GM10266 (cell line): ENCODE measurements at regions not wholly inside any gene's neighbourhood (a gene's known extent, or its start where the extent isn't known, plus 50 kb on each side); places are given as distances from the start of the nearest gene placed in this dataset.
"Not testable (repeated sequence)": the region's sequence is repeated elsewhere in the genome, so short reads cannot be mapped to it uniquely, and the experiment has no call there.

Experiments
- DNase-seq: peaks from one replicate; pipeline ENCODE4 v3.0.0; 2012; ENCODE audit errors: extremely low spot score
- TF ChIP-seq, protein P1 (sequence below): IDR thresholded peaks from 2 replicates; pipeline ENCODE4 v1.5.1; 2012; ENCODE audit warnings: mild to moderate bottlenecking, low read depth; ENCODE audit not compliant: control insufficient read depth, insufficient read depth; ENCODE audit errors: missing control alignments

DNA sequence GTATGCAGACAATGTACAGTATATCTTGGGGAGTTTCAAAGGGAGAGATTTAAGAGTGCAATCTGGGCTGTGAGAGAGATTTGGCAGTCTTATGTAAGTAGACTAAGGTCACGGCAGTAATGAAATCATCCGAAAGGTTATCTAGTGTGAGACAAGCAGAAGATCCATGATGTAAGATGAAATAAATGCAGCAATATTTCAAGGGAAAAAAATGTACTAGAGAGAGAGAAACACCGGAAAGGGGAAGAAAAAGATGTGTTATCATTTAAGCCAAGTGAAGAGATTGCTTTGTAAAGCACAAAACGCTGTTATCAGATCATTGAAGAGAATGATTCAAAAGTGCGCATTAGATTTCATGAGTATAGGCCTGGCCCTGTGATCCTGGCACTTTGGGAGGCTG, 88.4 kb upstream of the GUCY1A1 start:
- DNase-seq = no peak
- TF ChIP-seq, protein P1, sequence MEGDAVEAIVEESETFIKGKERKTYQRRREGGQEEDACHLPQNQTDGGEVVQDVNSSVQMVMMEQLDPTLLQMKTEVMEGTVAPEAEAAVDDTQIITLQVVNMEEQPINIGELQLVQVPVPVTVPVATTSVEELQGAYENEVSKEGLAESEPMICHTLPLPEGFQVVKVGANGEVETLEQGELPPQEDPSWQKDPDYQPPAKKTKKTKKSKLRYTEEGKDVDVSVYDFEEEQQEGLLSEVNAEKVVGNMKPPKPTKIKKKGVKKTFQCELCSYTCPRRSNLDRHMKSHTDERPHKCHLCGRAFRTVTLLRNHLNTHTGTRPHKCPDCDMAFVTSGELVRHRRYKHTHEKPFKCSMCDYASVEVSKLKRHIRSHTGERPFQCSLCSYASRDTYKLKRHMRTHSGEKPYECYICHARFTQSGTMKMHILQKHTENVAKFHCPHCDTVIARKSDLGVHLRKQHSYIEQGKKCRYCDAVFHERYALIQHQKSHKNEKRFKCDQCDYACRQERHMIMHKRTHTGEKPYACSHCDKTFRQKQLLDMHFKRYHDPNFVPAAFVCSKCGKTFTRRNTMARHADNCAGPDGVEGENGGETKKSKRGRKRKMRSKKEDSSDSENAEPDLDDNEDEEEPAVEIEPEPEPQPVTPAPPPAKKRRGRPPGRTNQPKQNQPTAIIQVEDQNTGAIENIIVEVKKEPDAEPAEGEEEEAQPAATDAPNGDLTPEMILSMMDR = no peak

GRCh38 chr4:155574329-155574728, 92.3 kb upstream of the GUCY1A1 start:
- not testable (repeated sequence) for DNase-seq

GRCh38 chr4:155573126-155573525, 93.5 kb upstream of the GUCY1A1 start:
- TF ChIP-seq, protein P1 = no peak
- no peak for DNase-seq

DNA sequence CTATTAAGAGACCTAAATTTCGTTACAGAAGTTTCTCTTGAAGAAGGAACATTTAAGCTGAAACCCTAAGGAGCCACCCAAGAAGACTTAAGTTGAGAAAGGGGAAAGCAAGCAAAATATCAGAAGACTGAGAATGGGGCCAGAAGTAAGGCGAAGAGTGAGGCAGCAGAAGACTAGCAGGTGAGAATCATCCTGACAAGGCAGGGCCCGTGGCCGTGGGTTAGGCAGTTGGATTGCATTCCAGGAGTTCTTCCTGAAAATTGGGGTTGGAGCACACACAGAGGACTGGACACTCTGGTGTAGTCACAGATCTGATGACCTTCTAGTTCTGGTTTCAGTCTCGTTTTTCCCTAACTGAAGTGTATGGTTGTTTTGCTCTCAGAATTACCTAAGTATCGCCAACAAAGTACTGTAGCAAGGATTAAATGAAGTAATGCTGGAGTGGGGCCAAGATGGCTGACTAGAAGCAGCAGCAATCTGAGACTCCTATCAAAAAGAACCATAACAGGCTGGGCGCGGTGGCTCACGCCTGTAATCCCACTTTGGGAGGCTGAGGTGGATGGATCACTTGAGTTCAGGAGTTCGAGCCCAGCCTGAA, 94.4 kb upstream of the GUCY1A1 start:
- DNase-seq = no peak
- TF ChIP-seq, protein P1 = no peak

DNA sequence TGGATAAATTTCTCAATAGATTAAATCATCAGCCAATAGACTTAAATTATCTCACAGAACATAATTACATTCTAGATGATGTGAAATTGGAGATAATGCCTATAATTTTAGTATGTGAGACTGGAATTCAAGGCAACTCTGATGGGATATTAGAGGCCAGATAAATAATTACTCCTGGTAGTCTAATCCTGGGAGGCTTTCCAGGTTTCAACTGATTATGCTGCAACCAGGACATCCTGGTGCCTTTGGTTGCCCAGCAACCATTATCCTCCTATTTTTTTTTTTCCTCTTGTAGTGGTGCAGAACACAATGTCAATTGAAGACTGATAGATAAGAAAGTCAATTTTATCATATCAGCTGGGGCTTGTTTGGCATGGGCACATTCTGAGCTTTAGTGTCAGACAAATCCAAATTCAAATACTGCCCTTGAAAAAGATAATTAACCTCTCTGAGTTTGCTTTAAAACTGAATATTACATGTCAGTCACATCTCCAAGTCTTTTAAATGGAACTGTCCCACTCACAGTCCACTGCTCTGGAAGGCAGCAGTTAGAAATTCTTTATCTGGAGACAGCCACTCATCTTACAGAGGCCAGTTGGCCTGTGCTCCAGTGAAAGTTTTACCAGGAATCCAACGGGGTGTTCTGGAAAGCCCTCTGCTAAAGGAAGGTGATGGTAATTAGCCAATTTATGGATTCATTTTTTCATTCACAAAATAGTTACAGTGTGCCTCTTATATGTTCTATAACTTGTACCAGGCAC, 95.3 kb upstream of the GUCY1A1 start:
- TF ChIP-seq, protein P1 = no peak
- no peak for DNase-seq

- TF ChIP-seq, protein P1 = no peak
- no peak for DNase-seq
Measured at GRCh38 chr4:155570661-155571060, 96.0 kb upstream of the GUCY1A1 start.

GRCh38 chr4:155569960-155570515, 96.6 kb upstream of the GUCY1A1 start:
- TF ChIP-seq, protein P1 = no peak
- no peak for DNase-seq
